PFSK-1 (cell line): ENCODE measurements at regions not wholly inside any gene's neighbourhood (a gene's known extent, or its start where the extent isn't known, plus 50 kb on each side); places are given as distances from the start of the nearest gene placed in this dataset.

ENCODE experiments used
- POLR2AphosphoS5 ChIP-seq: IDR thresholded peaks from 2 replicates; pipeline ENCODE4 v1.6.1; 2012; ENCODE audit warnings: low read depth, mild to moderate bottlenecking, control low read depth, low read length, moderate library complexity
- SIN3A ChIP-seq: IDR thresholded peaks from 2 replicates; pipeline ENCODE4 v1.6.1; 2012; ENCODE audit warnings: mild to moderate bottlenecking, low read length, moderate library complexity, borderline replicate concordance; ENCODE audit not compliant: insufficient read depth
- TF ChIP-seq, protein P1 (sequence below), 2 experiments: IDR thresholded peaks; 2 replicates each; pipeline versions ENCODE4 v1.6.1 to v1.8.0; 2011 to 2012; ENCODE audit warnings: low read depth in 2 of 2, low read length in 2 of 2, control low read depth in 1 of 2, inconsistent platforms in 1 of 2, mild to moderate bottlenecking in 1 of 2, moderate library complexity in 1 of 2; ENCODE audit not compliant: insufficient read depth in 1 of 2

DNA sequence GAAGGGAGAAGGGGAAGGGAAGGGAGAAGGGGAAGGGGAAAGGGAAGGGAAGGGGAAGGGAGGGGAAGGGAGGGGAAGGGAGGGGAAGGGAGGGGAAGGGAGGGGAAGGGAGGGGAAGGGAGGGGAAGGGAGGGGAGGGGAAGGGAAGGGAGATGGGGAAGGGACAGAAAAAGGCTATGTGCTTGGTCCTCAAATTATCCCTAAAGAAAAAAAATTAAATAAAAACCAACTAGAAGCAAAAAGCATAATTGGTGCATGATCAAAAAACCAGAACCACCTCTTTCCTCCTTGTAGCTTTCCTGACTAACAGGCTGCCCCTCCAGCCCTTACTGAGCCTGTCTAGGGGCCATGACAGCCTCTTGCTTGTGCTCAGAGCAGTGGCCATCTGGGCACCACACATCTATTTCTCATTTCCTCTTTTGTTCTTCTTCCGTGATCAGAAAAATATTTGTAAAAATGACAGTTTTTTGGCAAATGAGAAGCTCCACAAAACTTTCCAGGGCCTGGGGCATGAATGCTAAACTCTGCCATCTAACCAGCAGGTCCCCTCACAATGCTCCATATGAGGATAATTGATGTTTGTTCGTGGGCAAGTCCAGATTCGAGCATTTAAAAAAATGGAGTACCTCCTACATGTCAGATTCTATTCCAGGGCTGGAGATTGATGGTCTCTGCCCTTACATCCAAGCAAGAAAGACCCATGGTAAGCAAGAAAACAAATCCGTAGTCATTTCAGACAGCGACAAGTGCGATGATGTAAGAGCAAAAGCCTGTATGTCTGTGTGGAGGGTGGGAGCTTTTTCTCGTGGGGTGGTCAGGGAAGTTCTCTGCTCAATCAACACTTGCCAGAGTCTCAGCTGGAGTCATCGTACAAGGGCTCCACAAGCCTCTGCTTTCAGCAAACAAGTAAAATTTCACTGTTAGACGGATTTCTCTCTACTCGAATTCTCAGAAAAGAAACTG is 320.9 kb downstream of the WDR11 start:
- TF ChIP-seq POLR2AphosphoS5 (no peak), SIN3A (no peak)
- TF ChIP-seq, protein P1, sequence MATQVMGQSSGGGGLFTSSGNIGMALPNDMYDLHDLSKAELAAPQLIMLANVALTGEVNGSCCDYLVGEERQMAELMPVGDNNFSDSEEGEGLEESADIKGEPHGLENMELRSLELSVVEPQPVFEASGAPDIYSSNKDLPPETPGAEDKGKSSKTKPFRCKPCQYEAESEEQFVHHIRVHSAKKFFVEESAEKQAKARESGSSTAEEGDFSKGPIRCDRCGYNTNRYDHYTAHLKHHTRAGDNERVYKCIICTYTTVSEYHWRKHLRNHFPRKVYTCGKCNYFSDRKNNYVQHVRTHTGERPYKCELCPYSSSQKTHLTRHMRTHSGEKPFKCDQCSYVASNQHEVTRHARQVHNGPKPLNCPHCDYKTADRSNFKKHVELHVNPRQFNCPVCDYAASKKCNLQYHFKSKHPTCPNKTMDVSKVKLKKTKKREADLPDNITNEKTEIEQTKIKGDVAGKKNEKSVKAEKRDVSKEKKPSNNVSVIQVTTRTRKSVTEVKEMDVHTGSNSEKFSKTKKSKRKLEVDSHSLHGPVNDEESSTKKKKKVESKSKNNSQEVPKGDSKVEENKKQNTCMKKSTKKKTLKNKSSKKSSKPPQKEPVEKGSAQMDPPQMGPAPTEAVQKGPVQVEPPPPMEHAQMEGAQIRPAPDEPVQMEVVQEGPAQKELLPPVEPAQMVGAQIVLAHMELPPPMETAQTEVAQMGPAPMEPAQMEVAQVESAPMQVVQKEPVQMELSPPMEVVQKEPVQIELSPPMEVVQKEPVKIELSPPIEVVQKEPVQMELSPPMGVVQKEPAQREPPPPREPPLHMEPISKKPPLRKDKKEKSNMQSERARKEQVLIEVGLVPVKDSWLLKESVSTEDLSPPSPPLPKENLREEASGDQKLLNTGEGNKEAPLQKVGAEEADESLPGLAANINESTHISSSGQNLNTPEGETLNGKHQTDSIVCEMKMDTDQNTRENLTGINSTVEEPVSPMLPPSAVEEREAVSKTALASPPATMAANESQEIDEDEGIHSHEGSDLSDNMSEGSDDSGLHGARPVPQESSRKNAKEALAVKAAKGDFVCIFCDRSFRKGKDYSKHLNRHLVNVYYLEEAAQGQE (IDR thresholded peaks at IDR 0.05; ENCODE audit: insufficient read depth in 1 of 2, low read depth in 2 of 2, low read length in 2 of 2) = no peak
